ENCODE measurements at regions not wholly inside any gene's neighbourhood (a gene's known extent, or its start where the extent isn't known, plus 50 kb on each side); places are given as distances from the start of the nearest gene placed in this dataset.

DNA sequence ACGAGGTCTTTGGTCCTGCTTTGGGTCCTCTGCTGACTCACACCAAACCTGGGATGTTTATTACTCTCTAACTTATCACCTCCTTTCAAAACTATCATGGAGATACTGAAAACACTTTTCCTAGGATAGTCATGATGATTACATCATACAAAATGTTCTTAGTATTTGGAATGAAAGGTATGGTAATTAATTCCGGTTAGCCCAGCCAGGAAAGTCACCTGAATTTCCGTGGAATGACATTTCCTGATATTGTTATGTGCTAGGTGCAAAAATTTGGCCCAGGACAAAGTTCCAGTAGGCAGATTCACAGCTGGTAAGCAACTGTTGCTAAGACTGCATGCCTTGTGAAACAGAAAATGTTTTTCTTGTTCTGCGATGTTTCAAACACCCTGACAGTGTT lies 203.4 kb downstream of the ZNF648 start:
- no peak for DNase-seq

Data from muscle of arm (tissue), 1 donor.